Hepatocyte (in vitro differentiated cells): ENCODE measurements at regions not wholly inside any gene's neighbourhood (a gene's known extent, or its start where the extent isn't known, plus 50 kb on each side); places are given as distances from the start of the nearest gene placed in this dataset.

Source experiments
- EZH2 ChIP-seq: fragments of 200-600 bp; sonication (generic); IDR thresholded peaks from 2 replicates; pipeline ENCODE4 v1.6.1; 2016; ENCODE audit warnings: antibody characterized with exemption, mild to moderate bottlenecking, borderline replicate concordance
- TF ChIP-seq, protein P1 (sequence below): fragments of 200-600 bp; sonication (generic); IDR thresholded peaks from 2 replicates; pipeline ENCODE4 v1.5.1; 2016; ENCODE audit warnings: antibody characterized with exemption, mild to moderate bottlenecking; ENCODE audit not compliant: poor library complexity

DNA sequence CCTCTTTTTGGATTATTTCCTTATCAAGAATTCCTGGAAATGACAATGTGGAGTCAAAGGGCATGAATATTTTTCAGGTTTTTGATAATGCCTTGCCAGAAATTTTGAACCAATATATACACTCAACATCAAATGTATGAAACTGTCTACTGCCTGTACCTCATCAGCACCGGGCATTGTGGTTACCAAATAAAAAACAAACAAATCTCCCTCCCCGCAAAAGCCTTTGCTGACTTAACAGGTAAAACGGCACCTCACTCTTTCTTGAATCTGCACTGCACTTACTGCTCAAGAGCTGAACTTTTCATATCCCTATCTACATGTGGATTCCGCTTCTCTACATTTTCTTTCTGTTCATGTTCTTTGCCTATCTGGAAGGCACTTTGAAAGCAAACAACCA, 134.5 kb upstream of the PRICKLE2 start:
- TF ChIP-seq EZH2, result no peak
- TF ChIP-seq, protein P1, sequence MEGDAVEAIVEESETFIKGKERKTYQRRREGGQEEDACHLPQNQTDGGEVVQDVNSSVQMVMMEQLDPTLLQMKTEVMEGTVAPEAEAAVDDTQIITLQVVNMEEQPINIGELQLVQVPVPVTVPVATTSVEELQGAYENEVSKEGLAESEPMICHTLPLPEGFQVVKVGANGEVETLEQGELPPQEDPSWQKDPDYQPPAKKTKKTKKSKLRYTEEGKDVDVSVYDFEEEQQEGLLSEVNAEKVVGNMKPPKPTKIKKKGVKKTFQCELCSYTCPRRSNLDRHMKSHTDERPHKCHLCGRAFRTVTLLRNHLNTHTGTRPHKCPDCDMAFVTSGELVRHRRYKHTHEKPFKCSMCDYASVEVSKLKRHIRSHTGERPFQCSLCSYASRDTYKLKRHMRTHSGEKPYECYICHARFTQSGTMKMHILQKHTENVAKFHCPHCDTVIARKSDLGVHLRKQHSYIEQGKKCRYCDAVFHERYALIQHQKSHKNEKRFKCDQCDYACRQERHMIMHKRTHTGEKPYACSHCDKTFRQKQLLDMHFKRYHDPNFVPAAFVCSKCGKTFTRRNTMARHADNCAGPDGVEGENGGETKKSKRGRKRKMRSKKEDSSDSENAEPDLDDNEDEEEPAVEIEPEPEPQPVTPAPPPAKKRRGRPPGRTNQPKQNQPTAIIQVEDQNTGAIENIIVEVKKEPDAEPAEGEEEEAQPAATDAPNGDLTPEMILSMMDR, result no peak
